Memory B cell (primary cell): ENCODE measurements at regions not wholly inside any gene's neighbourhood (a gene's known extent, or its start where the extent isn't known, plus 50 kb on each side); places are given as distances from the start of the nearest gene placed in this dataset.

ENCODE experiments used
- ATAC-seq: fragments of 150-1000 bp; cut with Tn5 transposase; 2 replicates; pipeline ENCODE4 v1.10.0; 2021; ENCODE audit warnings: low read depth, mild to moderate bottlenecking, moderate library complexity
- DNase-seq, 2 donors: peaks; one replicate each; pipeline ENCODE4 v3.0.0; 2022; ENCODE audit warnings: low spot score in 2 of 2
- H3K27ac Mint-ChIP-seq: one replicate; pipeline ENCODE4 v1.8.0; 2022; ENCODE audit warnings: mild to moderate bottlenecking, moderate library complexity, mixed read lengths
- H3K27me3 Mint-ChIP-seq: one replicate; pipeline ENCODE4 v1.8.0; 2022; ENCODE audit warnings: mixed read lengths
- H3K36me3 Mint-ChIP-seq: one replicate; pipeline ENCODE4 v1.8.0; 2022; ENCODE audit warnings: mild to moderate bottlenecking, mixed read lengths
- H3K4me1 Mint-ChIP-seq: one replicate; pipeline ENCODE4 v1.8.0; 2022; ENCODE audit warnings: mixed read lengths
- H3K4me3 Mint-ChIP-seq: one replicate; pipeline ENCODE4 v1.8.0; 2022; ENCODE audit warnings: mild to moderate bottlenecking, moderate library complexity, mixed read lengths
- H3K9me3 Mint-ChIP-seq: one replicate; pipeline ENCODE4 v1.8.0; 2022; ENCODE audit warnings: mixed read lengths

- Mint-ChIP-seq H3K4me3 (no peak overlapping the region), H3K4me1 (no peaks in the 10 kb centered on the region), H3K27ac (no peak overlapping the region), H3K27me3 (peaks cover 2% of the 10 kb centered on the region), H3K9me3 (peaks cover 2% of the 10 kb centered on the region), H3K36me3 (no peaks in the 10 kb centered on the region)
- ATAC-seq: no peak
- DNase-seq: no peak
Observed at GRCh38 chr10:131010965-131011575, 300.5 kb downstream of the TCERG1L start.

- Mint-ChIP-seq H3K4me3 (no peak overlapping the region), H3K36me3 (no peaks in the 10 kb centered on the region), H3K27me3 (peaks cover 2% of the 10 kb centered on the region), H3K4me1 (no peaks in the 10 kb centered on the region), H3K9me3 (peaks cover 2% of the 10 kb centered on the region), H3K27ac (no peak overlapping the region)
- ATAC-seq: no peak
- no peak for DNase-seq
Observed at GRCh38 chr10:131011936-131012640, 299.4 kb downstream of the TCERG1L start.

GRCh38 chr10:131012641-131012985, 298.9 kb downstream of the TCERG1L start:
- Mint-ChIP-seq H3K4me3 (no peak overlapping the region), H3K4me1 (no peaks in the 10 kb centered on the region), H3K36me3 (no peaks in the 10 kb centered on the region), H3K9me3 (no peaks in the 10 kb centered on the region), H3K27ac (no peak overlapping the region), H3K27me3 (no peaks in the 10 kb centered on the region)
- no peak for DNase-seq
- ATAC-seq: no peak

- Mint-ChIP-seq H3K27ac (no peak overlapping the region), H3K27me3 (no peaks in the 10 kb centered on the region), H3K4me3 (no peak overlapping the region), H3K9me3 (no peaks in the 10 kb centered on the region), H3K36me3 (no peaks in the 10 kb centered on the region), H3K4me1 (no peaks in the 10 kb centered on the region)
- ATAC-seq: no peak
- DNase-seq: no peak
Observed at GRCh38 chr10:131013281-131013912, 298.1 kb downstream of the TCERG1L start.

- H3K4me3 Mint-ChIP-seq: no peak overlapping the region
- no peaks in the 10 kb centered on the region for H3K9me3 Mint-ChIP-seq
- no peaks in the 10 kb centered on the region for H3K4me1 Mint-ChIP-seq
- no peak for ATAC-seq
- no peaks in the 10 kb centered on the region for H3K27me3 Mint-ChIP-seq
- H3K36me3 Mint-ChIP-seq: no peaks in the 10 kb centered on the region
- H3K27ac Mint-ChIP-seq: no peak overlapping the region
- DNase-seq: no peak
Observed at GRCh38 chr10:131014271-131014670, 297.2 kb downstream of the TCERG1L start.

GRCh38 chr10:131015271-131015670, 296.2 kb downstream of the TCERG1L start:
- ATAC-seq (no peak), DNase-seq (no peak)
- H3K27ac Mint-ChIP-seq: no peak overlapping the region
- no peaks in the 10 kb centered on the region for H3K9me3 Mint-ChIP-seq
- H3K4me1 Mint-ChIP-seq: no peaks in the 10 kb centered on the region
- H3K27me3 Mint-ChIP-seq: no peaks in the 10 kb centered on the region
- no peaks in the 10 kb centered on the region for H3K36me3 Mint-ChIP-seq
- H3K4me3 Mint-ChIP-seq: no peak overlapping the region

- Mint-ChIP-seq H3K4me1 (no peaks in the 10 kb centered on the region), H3K36me3 (no peaks in the 10 kb centered on the region), H3K9me3 (no peaks in the 10 kb centered on the region), H3K27me3 (no peaks in the 10 kb centered on the region), H3K4me3 (no peak overlapping the region), H3K27ac (no peak overlapping the region)
- ATAC-seq (no peak), DNase-seq (no peak)
Observed at GRCh38 chr10:131016556-131016955, 295.0 kb downstream of the TCERG1L start.

GRCh38 chr10:131017566-131018285, 293.8 kb downstream of the TCERG1L start:
- Mint-ChIP-seq H3K4me3 (no peak overlapping the region), H3K4me1 (no peaks in the 10 kb centered on the region), H3K36me3 (no peaks in the 10 kb centered on the region), H3K27me3 (no peaks in the 10 kb centered on the region), H3K9me3 (no peaks in the 10 kb centered on the region), H3K27ac (no peak overlapping the region)
- no peak for DNase-seq
- no peak for ATAC-seq

- DNase-seq (no peak), ATAC-seq (no peak)
- Mint-ChIP-seq H3K27ac (no peak overlapping the region), H3K4me1 (no peaks in the 10 kb centered on the region), H3K9me3 (no peaks in the 10 kb centered on the region), H3K27me3 (no peaks in the 10 kb centered on the region), H3K36me3 (no peaks in the 10 kb centered on the region), H3K4me3 (no peak overlapping the region)
Observed at GRCh38 chr10:131018886-131019500, 292.5 kb downstream of the TCERG1L start.

- no peaks in the 10 kb centered on the region for H3K36me3 Mint-ChIP-seq
- H3K27me3 Mint-ChIP-seq: no peaks in the 10 kb centered on the region
- no peak for ATAC-seq
- no peaks in the 10 kb centered on the region for H3K4me1 Mint-ChIP-seq
- H3K9me3 Mint-ChIP-seq: no peaks in the 10 kb centered on the region
- no peak overlapping the region for H3K4me3 Mint-ChIP-seq
- DNase-seq: no peak
- no peak overlapping the region for H3K27ac Mint-ChIP-seq
Observed at GRCh38 chr10:131019696-131020095, 291.8 kb downstream of the TCERG1L start.

GRCh38 chr10:131020775-131021174, 290.7 kb downstream of the TCERG1L start:
- H3K36me3 Mint-ChIP-seq: no peaks in the 10 kb centered on the region
- H3K4me3 Mint-ChIP-seq: no peak overlapping the region
- ATAC-seq (no peak), DNase-seq (no peak)
- no peaks in the 10 kb centered on the region for H3K4me1 Mint-ChIP-seq
- H3K9me3 Mint-ChIP-seq: no peaks in the 10 kb centered on the region
- no peaks in the 10 kb centered on the region for H3K27me3 Mint-ChIP-seq
- no peak overlapping the region for H3K27ac Mint-ChIP-seq

GRCh38 chr10:131021246-131021895, 290.1 kb downstream of the TCERG1L start:
- Mint-ChIP-seq H3K27me3 (no peaks in the 10 kb centered on the region), H3K4me3 (no peak overlapping the region), H3K9me3 (no peaks in the 10 kb centered on the region), H3K4me1 (no peaks in the 10 kb centered on the region), H3K36me3 (no peaks in the 10 kb centered on the region), H3K27ac (no peak overlapping the region)
- ATAC-seq (no peak), DNase-seq (no peak)

GRCh38 chr10:131021969-131022368, 289.6 kb downstream of the TCERG1L start:
- Mint-ChIP-seq H3K4me3 (no peak overlapping the region), H3K36me3 (no peaks in the 10 kb centered on the region), H3K27ac (no peak overlapping the region), H3K9me3 (no peaks in the 10 kb centered on the region), H3K27me3 (no peaks in the 10 kb centered on the region), H3K4me1 (no peaks in the 10 kb centered on the region)
- no peak for DNase-seq
- ATAC-seq: no peak
